RWPE1 (cell line): ENCODE measurements at regions not wholly inside any gene's neighbourhood (a gene's known extent, or its start where the extent isn't known, plus 50 kb on each side); places are given as distances from the start of the nearest gene placed in this dataset.

Experiments
- CTCF ChIA-PET: fragments of 350-600 bp; sonication (Branson Sonifier 250); formaldehyde crosslinking; extraction: SDS; loops from one replicate; lab custom pipeline; 2021; lab: Yijun Ruan, JAX
- POLR2A ChIA-PET: fragments of 400-600 bp; formaldehyde crosslinking; extraction: SDS; loops from one replicate; lab custom pipeline; 2020; ENCODE audit warnings: antibody characterized with exemption; ENCODE audit not compliant: low non-redundant PET; lab: Yijun Ruan, JAX
- DNase-seq: peaks from one replicate; pipeline ENCODE4 v3.0.0; 2012; ENCODE audit warnings: low spot score
- H3K27ac ChIP-seq: fragments of 450-650 bp; 2 replicates; pipeline ENCODE4 v1.5.1; 2017
- TF ChIP-seq, protein P1 (sequence below): fragments of 450-650 bp; conservative IDR thresholded peaks from 2 replicates; pipeline ENCODE4 v1.5.1; 2017; ENCODE audit warnings: low read depth, mild to moderate bottlenecking

DNA sequence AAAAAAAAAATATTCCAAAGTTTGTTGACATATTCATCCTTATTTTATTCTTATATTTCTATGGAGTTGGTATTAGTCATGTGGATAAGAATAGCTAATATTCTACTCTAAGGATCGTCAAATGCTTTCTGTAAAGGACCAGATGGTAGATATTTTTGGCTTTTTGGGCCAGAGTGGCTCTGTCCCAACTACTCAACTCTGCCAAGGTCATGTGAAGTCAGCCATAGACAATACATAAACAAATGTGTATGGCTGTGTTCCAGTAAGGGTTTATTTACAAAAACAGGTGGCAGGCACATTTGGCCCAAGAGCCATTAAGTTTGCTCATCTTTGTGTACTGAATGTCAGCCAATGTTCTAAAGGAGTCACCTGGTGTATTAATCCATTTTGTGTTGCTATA, 131.8 kb downstream of the TBX5 start:
- H3K27ac ChIP-seq, result no peak overlapping the region
- ChIA-PET CTCF (no interaction called here), POLR2A (no interaction called here)
- DNase-seq, result no peak
- TF ChIP-seq, protein P1, sequence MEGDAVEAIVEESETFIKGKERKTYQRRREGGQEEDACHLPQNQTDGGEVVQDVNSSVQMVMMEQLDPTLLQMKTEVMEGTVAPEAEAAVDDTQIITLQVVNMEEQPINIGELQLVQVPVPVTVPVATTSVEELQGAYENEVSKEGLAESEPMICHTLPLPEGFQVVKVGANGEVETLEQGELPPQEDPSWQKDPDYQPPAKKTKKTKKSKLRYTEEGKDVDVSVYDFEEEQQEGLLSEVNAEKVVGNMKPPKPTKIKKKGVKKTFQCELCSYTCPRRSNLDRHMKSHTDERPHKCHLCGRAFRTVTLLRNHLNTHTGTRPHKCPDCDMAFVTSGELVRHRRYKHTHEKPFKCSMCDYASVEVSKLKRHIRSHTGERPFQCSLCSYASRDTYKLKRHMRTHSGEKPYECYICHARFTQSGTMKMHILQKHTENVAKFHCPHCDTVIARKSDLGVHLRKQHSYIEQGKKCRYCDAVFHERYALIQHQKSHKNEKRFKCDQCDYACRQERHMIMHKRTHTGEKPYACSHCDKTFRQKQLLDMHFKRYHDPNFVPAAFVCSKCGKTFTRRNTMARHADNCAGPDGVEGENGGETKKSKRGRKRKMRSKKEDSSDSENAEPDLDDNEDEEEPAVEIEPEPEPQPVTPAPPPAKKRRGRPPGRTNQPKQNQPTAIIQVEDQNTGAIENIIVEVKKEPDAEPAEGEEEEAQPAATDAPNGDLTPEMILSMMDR, result no peak

GRCh38 chr12:114272605-114273004, 133.3 kb downstream of the TBX5 start:
- CTCF ChIA-PET, result interaction anchor here (0.6 kb wide), 1 partner anchor 1208 kb away, joined by 3 read pairs; no protein-coding TSS in a partner anchor
- POLR2A ChIA-PET, result no interaction called here
- TF ChIP-seq, protein P1, result no peak
- H3K27ac ChIP-seq, result no peak overlapping the region
- no peak for DNase-seq

DNA sequence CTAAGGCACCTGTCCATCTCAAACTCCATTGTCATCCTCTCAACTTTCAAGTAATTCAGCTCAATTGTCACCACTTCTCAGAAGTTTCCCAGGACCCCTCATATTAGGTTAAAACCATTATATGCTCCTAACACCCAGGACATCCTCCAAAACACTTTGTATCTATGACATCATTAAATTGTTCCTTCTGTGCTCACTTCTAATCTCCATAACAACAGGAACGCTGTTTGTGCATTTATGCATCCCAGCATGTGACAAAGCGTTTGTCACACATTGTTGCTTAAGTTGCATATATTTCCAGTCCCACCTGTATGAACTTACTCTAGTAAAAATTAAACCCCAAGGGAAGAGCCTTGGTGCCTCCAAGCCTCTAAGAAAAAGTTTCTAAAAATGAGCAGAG, 133.9 kb downstream of the TBX5 start:
- CTCF ChIA-PET, result interaction anchor here (0.6 kb wide), 1 partner anchor 1208 kb away, joined by 3 read pairs; no protein-coding TSS in a partner anchor
- H3K27ac ChIP-seq, result no peak overlapping the region
- POLR2A ChIA-PET, result no interaction called here
- no peak for DNase-seq
- TF ChIP-seq, protein P1, result no peak

DNA sequence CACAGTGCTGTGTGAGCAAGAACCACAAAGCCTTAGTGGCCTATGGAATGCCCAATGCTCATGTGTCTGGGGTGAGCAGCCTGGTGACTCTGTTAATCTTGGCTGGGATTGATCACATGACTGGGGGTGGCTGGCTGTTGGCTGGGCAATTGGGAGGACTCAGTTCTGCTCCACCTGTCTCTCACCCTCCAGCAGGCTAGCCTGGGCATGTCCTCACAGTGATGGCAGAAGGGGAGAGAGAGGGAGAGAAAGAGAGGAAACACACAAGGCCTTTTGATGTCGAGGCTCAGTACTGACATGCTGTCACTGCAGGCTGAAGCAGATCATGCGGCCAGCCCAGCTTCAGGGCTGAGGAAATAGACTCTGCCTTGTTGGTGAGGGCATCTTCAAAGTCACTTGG, 136.8 kb downstream of the TBX5 start:
- no peak for DNase-seq
- POLR2A ChIA-PET, result no interaction called here

GRCh38 chr12:114266536-114266935, 139.4 kb downstream of the TBX5 start:
- ChIA-PET CTCF (no interaction called here), POLR2A (no interaction called here)
- H3K27ac ChIP-seq, result no peak overlapping the region
- TF ChIP-seq, protein P1, result no peak
- no peak for DNase-seq

More for the DNA sequence above, 136.8 kb downstream of the TBX5 start:
- TF ChIP-seq, protein P1, result no peak
- no peak overlapping the region for H3K27ac ChIP-seq
- CTCF ChIA-PET, result no interaction called here

GRCh38 chr12:114265036-114265435, 140.9 kb downstream of the TBX5 start:
- ChIA-PET CTCF (no interaction called here), POLR2A (no interaction called here)
- TF ChIP-seq, protein P1, result no peak
- H3K27ac ChIP-seq, result no peak overlapping the region
- DNase-seq, result no peak
